ENCODE measurements at regions not wholly inside any gene's neighbourhood (a gene's known extent, or its start where the extent isn't known, plus 50 kb on each side); places are given as distances from the start of the nearest gene placed in this dataset.
"Not testable (repeated sequence)": the region's sequence is repeated elsewhere in the genome, so short reads cannot be mapped to it uniquely, and the experiment has no call there.

DNA sequence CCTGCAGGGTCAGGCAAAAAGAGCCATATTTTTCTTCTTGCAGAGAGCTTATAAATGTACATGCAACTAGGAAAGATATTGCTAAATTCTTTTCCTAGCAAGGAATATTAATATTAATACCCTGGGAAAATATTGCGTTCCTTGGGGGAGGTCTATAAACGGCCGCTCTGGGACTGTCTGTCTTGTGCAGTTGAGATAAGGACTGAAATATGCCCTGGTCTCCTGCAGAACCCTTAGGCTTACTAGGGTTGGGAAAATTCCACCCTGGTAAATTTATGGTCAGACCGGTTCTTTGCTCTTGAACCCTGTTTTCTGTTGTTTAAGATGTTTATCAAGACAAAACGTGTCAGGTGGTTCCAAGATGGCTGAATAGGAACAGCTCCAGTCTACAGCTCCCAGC is 121.3 kb upstream of the CARMIL1 start:
- H3K9ac ChIP-seq (ENCODE audit: low read length) = no peak overlapping the region
- H4K20me1 ChIP-seq (ENCODE audit: control insufficient read depth, insufficient read depth, low read length, poor library complexity, severe bottlenecking) = no peaks in the 10 kb centered on the region
- no peak overlapping the region for H3K27ac ChIP-seq (ENCODE audit: low read length in 2 of 2)
- intact Hi-C loops (cut with micrococcal nuclease) = no loop called here
- POLR2A ChIA-PET = no interaction called here
- H3K9me3 ChIP-seq (ENCODE audit: control extremely low read depth in 1 of 3, control insufficient read depth in 2 of 3, insufficient read depth in 1 of 3, low read length in 2 of 3) = peaks cover 0 to 23% (median 9%) of the 10 kb centered on the region in 3 donors
- no peak overlapping the region for H3K4me2 ChIP-seq (replicated peaks; ENCODE audit: low read depth, low read length, poor library complexity, severe bottlenecking)
- Mint-ChIP-seq H3K27ac (no peak overlapping the region), H3K27me3 (no peaks in the 10 kb centered on the region), H3K4me3 (no peak overlapping the region), H3K9me3 (ENCODE audit: insufficient read depth) (no peaks in the 10 kb centered on the region), H3K4me1 (peaks cover 10% of the 10 kb centered on the region)
- H3K27me3 ChIP-seq (replicated peaks in 1 of 4; ENCODE audit: control extremely low read depth in 1 of 4, control insufficient read depth in 3 of 4, insufficient read depth in 4 of 4, low read length in 3 of 4) = no peaks in the 10 kb centered on the region
- no peak overlapping the region for H2AFZ ChIP-seq (ENCODE audit: insufficient read depth, low read depth, low read length, poor library complexity, severe bottlenecking)
- H3K36me3 ChIP-seq (replicated peaks in 1 of 2; ENCODE audit: control extremely low read depth in 1 of 2, control insufficient read depth in 1 of 2, extremely low read depth in 1 of 2, insufficient read depth in 2 of 2, low read length in 1 of 2) = no peaks in the 10 kb centered on the region
- DNase-seq (no peak), ATAC-seq (ENCODE audit: low read depth) (no peak)
- no peak overlapping the region for H3K4me3 ChIP-seq (ENCODE audit: control extremely low read depth in 1 of 5, extremely low read depth in 1 of 5, insufficient read depth in 1 of 5, low read depth in 2 of 5, low read length in 4 of 5)
- 100% methylated on average over 2 of the region's 5 CpGs for WGBS (ENCODE audit: insufficient coverage)
- CTCF ChIA-PET = no interaction called here
- TF ChIP-seq, protein P1, sequence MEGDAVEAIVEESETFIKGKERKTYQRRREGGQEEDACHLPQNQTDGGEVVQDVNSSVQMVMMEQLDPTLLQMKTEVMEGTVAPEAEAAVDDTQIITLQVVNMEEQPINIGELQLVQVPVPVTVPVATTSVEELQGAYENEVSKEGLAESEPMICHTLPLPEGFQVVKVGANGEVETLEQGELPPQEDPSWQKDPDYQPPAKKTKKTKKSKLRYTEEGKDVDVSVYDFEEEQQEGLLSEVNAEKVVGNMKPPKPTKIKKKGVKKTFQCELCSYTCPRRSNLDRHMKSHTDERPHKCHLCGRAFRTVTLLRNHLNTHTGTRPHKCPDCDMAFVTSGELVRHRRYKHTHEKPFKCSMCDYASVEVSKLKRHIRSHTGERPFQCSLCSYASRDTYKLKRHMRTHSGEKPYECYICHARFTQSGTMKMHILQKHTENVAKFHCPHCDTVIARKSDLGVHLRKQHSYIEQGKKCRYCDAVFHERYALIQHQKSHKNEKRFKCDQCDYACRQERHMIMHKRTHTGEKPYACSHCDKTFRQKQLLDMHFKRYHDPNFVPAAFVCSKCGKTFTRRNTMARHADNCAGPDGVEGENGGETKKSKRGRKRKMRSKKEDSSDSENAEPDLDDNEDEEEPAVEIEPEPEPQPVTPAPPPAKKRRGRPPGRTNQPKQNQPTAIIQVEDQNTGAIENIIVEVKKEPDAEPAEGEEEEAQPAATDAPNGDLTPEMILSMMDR (IDR thresholded peaks at IDR 0.05) = no peak
- no peak for TF ChIP-seq EZH2 (IDR thresholded peaks at IDR 0.05; ENCODE audit: borderline replicate concordance, insufficient read depth, low read depth, low read length, poor library complexity, severe bottlenecking)
- H3K4me1 ChIP-seq (ENCODE audit: control insufficient read depth in 2 of 2, insufficient read depth in 2 of 2, low read length in 2 of 2) = peaks cover 0 to 11% of the 10 kb centered on the region in 2 donors
- no peaks in the 10 kb centered on the region for H3K79me2 ChIP-seq (ENCODE audit: control insufficient read depth, insufficient read depth, low read length)

DNA sequence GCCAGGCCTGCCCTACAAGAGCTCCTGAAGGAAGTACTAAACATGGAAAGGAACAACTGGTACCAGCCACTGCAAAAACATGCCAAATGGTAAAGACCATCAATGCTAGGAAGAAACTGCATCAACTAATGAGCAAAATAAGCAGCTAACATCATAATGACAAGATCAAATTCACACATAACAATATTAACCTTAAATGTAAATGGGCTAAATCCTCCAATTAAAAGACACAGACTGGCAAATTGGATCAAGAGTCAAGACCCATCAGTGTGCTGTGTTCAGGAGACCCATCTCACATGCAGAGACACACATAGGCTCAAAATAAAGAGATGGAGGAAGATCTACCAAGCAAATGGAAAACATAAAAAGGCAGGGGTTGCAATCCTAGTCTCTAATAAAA is 119.0 kb upstream of the CARMIL1 start:
- H3K27ac ChIP-seq (ENCODE audit: low read length in 2 of 2); H3K27me3 ChIP-seq (replicated peaks in 1 of 4; ENCODE audit: control extremely low read depth in 1 of 4, control insufficient read depth in 3 of 4, insufficient read depth in 4 of 4, low read length in 3 of 4); H2AFZ ChIP-seq (ENCODE audit: insufficient read depth, low read depth, low read length, poor library complexity, severe bottlenecking); H3K4me3 Mint-ChIP-seq; ATAC-seq (ENCODE audit: low read depth); H3K4me1 Mint-ChIP-seq; intact Hi-C loops (cut with micrococcal nuclease); H3K9ac ChIP-seq (ENCODE audit: low read length); H3K27me3 Mint-ChIP-seq; H3K9me3 Mint-ChIP-seq (ENCODE audit: insufficient read depth); H3K27ac Mint-ChIP-seq; H3K36me3 ChIP-seq (replicated peaks in 1 of 2; ENCODE audit: control extremely low read depth in 1 of 2, control insufficient read depth in 1 of 2, extremely low read depth in 1 of 2, insufficient read depth in 2 of 2, low read length in 1 of 2); DNase-seq; H4K20me1 ChIP-seq (ENCODE audit: control insufficient read depth, insufficient read depth, low read length, poor library complexity, severe bottlenecking); H3K4me3 ChIP-seq (ENCODE audit: control extremely low read depth in 1 of 5, extremely low read depth in 1 of 5, insufficient read depth in 1 of 5, low read depth in 2 of 5, low read length in 4 of 5); POLR2A ChIA-PET; H3K4me1 ChIP-seq (ENCODE audit: control insufficient read depth in 2 of 2, insufficient read depth in 2 of 2, low read length in 2 of 2); H3K4me2 ChIP-seq (replicated peaks; ENCODE audit: low read depth, low read length, poor library complexity, severe bottlenecking); H3K79me2 ChIP-seq (ENCODE audit: control insufficient read depth, insufficient read depth, low read length); CTCF ChIA-PET: not testable (repeated sequence)
- H3K9me3 ChIP-seq (ENCODE audit: control extremely low read depth in 1 of 3, control insufficient read depth in 2 of 3, insufficient read depth in 1 of 3, low read length in 2 of 3) = peaks cover 0 to 22% (median 9%) of the 10 kb centered on the region in 3 donors
